AG04450 (cell line): ENCODE measurements at regions not wholly inside any gene's neighbourhood (a gene's known extent, or its start where the extent isn't known, plus 50 kb on each side); places are given as distances from the start of the nearest gene placed in this dataset.

Source experiments
- CTCF ChIA-PET: fragments of 300-600, 350-600 bp; formaldehyde crosslinking; extraction: SDS; loops from one replicate; lab custom pipeline; 2022; ENCODE audit warnings: antibody characterized with exemption, inconsistent platforms; lab: Charles Lee
- POLR2A ChIA-PET: fragments of 350-600 bp; formaldehyde crosslinking; extraction: SDS; loops from one replicate; lab custom pipeline; 2021; ENCODE audit warnings: antibody characterized with exemption, inconsistent platforms; lab: Yijun Ruan, JAX
- DNase-seq: peaks from one replicate; pipeline ENCODE4 v3.0.0-alpha.2; 2011; ENCODE audit warnings: low read depth, low spot score
- H3K27ac ChIP-seq: one replicate; pipeline ENCODE4 v1.5.1; 2012; ENCODE audit warnings: low read depth, low read length, control low read depth
- H3K27me3 ChIP-seq: one replicate; pipeline ENCODE4 v1.6.0; 2012; ENCODE audit warnings: low read length; ENCODE audit not compliant: control insufficient read depth, insufficient read depth
- H3K4me3 ChIP-seq: 2 replicates; pipeline ENCODE4 v1.5.1; 2011; ENCODE audit warnings: mild to moderate bottlenecking, low read depth, low read length, control low read depth
- H3K9me3 ChIP-seq: 2 replicates; pipeline ENCODE4 v1.5.1; 2012; ENCODE audit warnings: low read length; ENCODE audit not compliant: control insufficient read depth, insufficient read depth
- TF ChIP-seq, protein P1 (sequence below): IDR thresholded peaks from 2 replicates; pipeline ENCODE4 v1.5.1; 2011; ENCODE audit warnings: low read depth, low read length, control low read depth, inconsistent platforms

DNA sequence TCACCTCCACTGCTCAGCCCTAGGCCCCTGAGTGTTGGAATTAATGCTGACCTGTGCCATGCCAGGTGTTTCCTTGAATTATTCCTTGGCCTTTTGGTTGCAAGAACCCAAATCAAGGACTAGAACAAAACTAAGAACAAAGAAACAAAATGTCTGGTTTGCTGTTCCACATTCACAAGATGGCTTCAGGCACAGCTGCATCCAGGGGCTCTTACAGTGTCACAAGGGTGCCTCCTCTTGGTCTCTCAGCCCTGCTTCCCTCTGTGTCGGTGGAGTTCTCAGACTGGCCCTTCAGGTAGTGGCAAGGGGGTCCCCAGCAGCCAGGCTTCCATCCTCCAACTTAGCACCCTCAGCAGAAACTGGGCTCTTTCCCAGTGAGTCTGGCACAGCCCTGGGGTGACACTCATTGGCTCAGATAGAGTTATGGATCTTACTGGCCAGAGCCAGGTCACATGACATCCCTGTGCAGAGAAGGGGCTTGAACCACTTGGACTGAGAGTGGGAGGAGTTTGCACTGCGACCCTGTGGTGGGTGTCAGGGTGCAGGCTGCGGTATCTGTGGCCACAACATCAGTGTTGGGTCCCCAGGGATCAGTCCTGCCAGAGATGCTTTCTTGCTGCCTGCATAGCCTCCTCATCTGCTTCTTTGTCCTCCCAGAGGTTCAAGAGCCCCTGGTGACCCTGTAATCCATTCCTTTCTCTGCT, 427.7 kb upstream of the SULF2 start:
- no peaks in the 10 kb centered on the region; the same call in 1 of the 2 replicates for H3K9me3 ChIP-seq
- no peak for DNase-seq
- TF ChIP-seq, protein P1, sequence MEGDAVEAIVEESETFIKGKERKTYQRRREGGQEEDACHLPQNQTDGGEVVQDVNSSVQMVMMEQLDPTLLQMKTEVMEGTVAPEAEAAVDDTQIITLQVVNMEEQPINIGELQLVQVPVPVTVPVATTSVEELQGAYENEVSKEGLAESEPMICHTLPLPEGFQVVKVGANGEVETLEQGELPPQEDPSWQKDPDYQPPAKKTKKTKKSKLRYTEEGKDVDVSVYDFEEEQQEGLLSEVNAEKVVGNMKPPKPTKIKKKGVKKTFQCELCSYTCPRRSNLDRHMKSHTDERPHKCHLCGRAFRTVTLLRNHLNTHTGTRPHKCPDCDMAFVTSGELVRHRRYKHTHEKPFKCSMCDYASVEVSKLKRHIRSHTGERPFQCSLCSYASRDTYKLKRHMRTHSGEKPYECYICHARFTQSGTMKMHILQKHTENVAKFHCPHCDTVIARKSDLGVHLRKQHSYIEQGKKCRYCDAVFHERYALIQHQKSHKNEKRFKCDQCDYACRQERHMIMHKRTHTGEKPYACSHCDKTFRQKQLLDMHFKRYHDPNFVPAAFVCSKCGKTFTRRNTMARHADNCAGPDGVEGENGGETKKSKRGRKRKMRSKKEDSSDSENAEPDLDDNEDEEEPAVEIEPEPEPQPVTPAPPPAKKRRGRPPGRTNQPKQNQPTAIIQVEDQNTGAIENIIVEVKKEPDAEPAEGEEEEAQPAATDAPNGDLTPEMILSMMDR: no peak
- H3K27me3 ChIP-seq: no peaks in the 10 kb centered on the region
- H3K4me3 ChIP-seq: no peak overlapping the region
- ChIA-PET POLR2A (no interaction called here), CTCF (no interaction called here)
- H3K27ac ChIP-seq: no peak overlapping the region

DNA sequence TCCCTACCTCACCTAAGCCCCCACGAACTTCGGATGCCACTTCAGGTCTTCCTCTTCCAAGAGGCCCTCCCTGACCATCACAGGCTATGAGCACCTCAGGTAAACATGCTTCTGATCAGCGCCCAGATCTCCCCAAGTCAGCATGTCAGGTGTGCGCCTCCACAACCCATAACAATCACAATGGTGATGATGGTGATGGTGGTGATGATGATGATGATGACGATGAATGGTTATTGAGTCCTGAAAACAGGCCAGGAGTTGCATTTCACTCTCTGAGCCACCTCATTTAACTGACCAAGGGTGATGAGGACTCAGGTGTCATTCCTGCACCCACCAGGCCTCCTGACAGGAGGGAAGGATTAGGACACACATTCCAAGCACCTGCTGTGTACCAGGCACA, 426.6 kb upstream of the SULF2 start:
- TF ChIP-seq, protein P1: no peak
- Histone ChIP-seq H3K9me3 (no peaks in the 10 kb centered on the region; the same call in 1 of the 2 replicates), H3K27ac (no peak overlapping the region), H3K4me3 (no peak overlapping the region), H3K27me3 (no peaks in the 10 kb centered on the region)
- ChIA-PET POLR2A (no interaction called here), CTCF (no interaction called here)
- DNase-seq: no peak

DNA sequence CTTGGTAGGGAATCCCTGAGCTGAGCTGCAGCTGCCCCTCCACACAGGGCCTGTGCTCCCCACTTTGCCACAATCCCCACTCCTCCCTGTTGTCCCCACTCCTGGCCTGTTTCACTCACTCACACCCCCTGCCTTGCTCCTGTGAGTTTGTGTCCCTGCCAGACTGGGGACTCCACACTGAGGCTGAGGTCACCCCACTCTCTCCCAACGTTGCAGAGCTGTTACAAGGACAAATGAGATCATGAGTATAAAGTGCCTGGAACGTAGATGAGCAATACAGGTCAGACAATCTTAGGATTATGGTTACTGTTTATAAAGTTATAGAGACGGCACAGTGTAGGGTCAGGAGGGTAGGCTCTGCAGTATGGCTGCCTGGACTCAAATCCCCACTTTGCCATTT, 426.0 kb upstream of the SULF2 start:
- H3K9me3 ChIP-seq: no peaks in the 10 kb centered on the region; the same call in 1 of the 2 replicates
- ChIA-PET CTCF (no interaction called here), POLR2A (no interaction called here)
- TF ChIP-seq, protein P1: no peak
- DNase-seq: no peak
- no peak overlapping the region for H3K27ac ChIP-seq
- H3K27me3 ChIP-seq: no peaks in the 10 kb centered on the region
- H3K4me3 ChIP-seq: no peak overlapping the region

DNA sequence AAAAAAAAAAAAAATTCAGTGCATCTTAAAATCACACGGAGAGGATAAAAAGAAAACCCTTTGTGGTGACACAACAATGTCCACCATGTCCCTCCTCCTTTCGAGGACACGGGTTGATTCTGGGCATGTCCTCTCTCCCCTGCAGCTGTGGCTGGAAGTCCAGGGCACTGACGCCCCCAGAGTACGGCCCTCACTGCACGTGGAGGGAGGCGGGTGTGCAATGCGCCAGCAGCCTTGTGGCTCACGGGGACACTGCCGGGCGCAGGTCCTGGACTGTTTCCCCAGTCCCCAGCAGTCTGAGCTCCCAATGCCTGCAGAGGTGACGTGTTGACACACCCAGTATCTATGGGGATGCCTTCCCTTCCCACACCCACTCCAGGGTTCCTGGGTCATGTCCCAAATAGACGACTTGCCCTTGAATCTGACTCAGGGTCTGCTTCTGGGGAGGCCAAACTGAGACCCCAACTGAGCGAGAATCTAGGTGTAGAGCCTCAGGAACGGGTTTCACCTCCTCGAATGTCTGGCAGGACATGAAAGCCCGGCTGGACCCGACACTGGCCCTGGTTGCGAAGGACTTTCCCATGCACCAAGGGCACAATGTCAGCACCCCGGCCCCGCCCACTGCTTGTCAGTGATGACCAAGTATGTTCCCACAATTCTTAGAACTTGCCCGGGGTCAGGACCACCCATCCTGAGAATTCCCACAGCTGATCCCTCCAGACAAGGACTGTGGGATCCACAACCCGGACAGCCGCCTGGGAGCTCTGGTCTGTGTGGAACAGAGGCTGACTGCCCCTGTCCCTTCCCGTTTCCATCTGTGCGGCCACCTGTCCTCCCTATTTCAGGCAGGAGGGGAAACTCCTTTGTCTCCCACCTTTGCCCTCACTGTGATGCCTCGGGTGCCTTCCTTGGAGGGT, 425.1 kb upstream of the SULF2 start:
- Histone ChIP-seq H3K4me3 (no peak overlapping the region), H3K9me3 (no peaks in the 10 kb centered on the region), H3K27ac (no peak overlapping the region), H3K27me3 (no peaks in the 10 kb centered on the region)
- CTCF ChIA-PET: no interaction called here
- DNase-seq: no peak
- POLR2A ChIA-PET: no interaction called here
- TF ChIP-seq, protein P1: no peak

DNA sequence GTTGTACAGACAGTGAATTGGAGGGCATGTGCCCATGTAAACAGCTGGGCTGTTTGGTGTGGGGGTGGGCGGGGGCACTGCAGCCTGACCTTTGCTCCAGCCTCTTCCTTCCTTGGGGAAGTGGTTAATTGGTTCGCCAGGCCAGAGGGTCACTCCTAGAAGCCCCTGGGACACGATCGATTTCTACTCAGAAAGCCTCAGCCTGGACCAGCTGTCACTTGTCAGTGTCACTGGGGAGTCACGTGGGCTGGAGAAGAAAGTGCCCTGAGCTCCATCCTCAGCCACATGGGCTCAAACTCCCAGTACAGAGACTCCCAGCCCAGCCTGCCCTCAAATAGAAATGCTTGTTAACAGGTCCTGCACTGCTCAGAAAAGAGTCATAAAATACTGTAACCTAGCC, 423.8 kb upstream of the SULF2 start:
- no peak overlapping the region for H3K4me3 ChIP-seq
- H3K27ac ChIP-seq: no peak overlapping the region
- no peaks in the 10 kb centered on the region; the same call in 1 of the 2 replicates for H3K9me3 ChIP-seq
- DNase-seq: no peak
- no peaks in the 10 kb centered on the region for H3K27me3 ChIP-seq
- ChIA-PET CTCF (no interaction called here), POLR2A (no interaction called here)
- TF ChIP-seq, protein P1: no peak
